PC-3 (cell line): ENCODE measurements at regions not wholly inside any gene's neighbourhood (a gene's known extent, or its start where the extent isn't known, plus 50 kb on each side); places are given as distances from the start of the nearest gene placed in this dataset.

Source experiments
- ATAC-seq: fragments of 200-7000 bp; cut with Tn5 transposase; 2 replicates; pipeline ENCODE4 v1.9.1; 2020; ENCODE audit warnings: mild to moderate bottlenecking, moderate library complexity
- BruUV-seq: library from RNA; stranded (reverse); fragments of 400-500 nt; replicated peaks from 2 replicates; lab custom pipeline; 2021; lab: Mats Ljungman, UMichigan
- CTCF ChIA-PET: fragments of 300-600 bp; sonication (Branson Sonifier 250); formaldehyde crosslinking; loops from one replicate; lab custom pipeline; 2022; ENCODE audit warnings: antibody characterized with exemption; lab: Charles Lee
- POLR2A ChIA-PET: fragments of 300-600 bp; sonication (Branson Sonifier 250); formaldehyde crosslinking; loops from one replicate; lab custom pipeline; 2022; ENCODE audit warnings: antibody characterized with exemption; ENCODE audit not compliant: unreplicated experiment; lab: Charles Lee
- DNase-seq: peaks from one replicate; pipeline ENCODE4 v3.0.0-alpha.2; 2015
- H2AFZ ChIP-seq: fragments of 300-600 bp; sonication (generic); 2 replicates; pipeline ENCODE4 v1.6.0; 2016; ENCODE audit warnings: antibody characterized with exemption, low read length
- H3F3A ChIP-seq: fragments of 300-600 bp; sonication (generic); one replicate; pipeline ENCODE4 v1.6.0; 2017; ENCODE audit warnings: antibody characterized with exemption, low read length, control low read depth, mild to moderate bottlenecking; ENCODE audit not compliant: unreplicated experiment
- H3K27ac ChIP-seq: fragments of 300-600 bp; sonication (generic); 2 replicates; pipeline ENCODE4 v1.5.1; 2016; ENCODE audit warnings: mild to moderate bottlenecking, low read length
- H3K27me3 ChIP-seq: fragments of 300-600 bp; sonication (generic); 2 replicates; pipeline ENCODE4 v1.6.1; 2016; ENCODE audit warnings: low read length, mixed read lengths
- H3K36me3 ChIP-seq: fragments of 300-600 bp; sonication (generic); 2 replicates; pipeline ENCODE4 v1.6.1; 2016; ENCODE audit warnings: low read depth, mixed run types, low read length, mixed read lengths
- H3K4me1 ChIP-seq: fragments of 300-600 bp; sonication (generic); 2 replicates; pipeline ENCODE4 v1.5.1; 2016; ENCODE audit warnings: low read length; ENCODE audit not compliant: insufficient read depth
- H3K4me2 ChIP-seq: fragments of 300-600 bp; sonication (generic); 2 replicates; pipeline ENCODE4 v1.6.0; 2016; ENCODE audit warnings: low read length
- H3K4me3 ChIP-seq: fragments of 300-600 bp; sonication (generic); 2 replicates; pipeline ENCODE4 v1.5.1; 2016; ENCODE audit warnings: mild to moderate bottlenecking, low read length, mixed read lengths
- H3K79me2 ChIP-seq: fragments of 300-600 bp; sonication (generic); 2 replicates; pipeline ENCODE4 v1.6.1; 2017; ENCODE audit warnings: low read length, mixed read lengths
- H3K9ac ChIP-seq: fragments of 300-600 bp; sonication (generic); 2 replicates; pipeline ENCODE4 v1.6.0; 2016; ENCODE audit warnings: mild to moderate bottlenecking, low read length
- H3K9me2 ChIP-seq: fragments of 300-600 bp; sonication (generic); replicated peaks from 2 replicates; pipeline ENCODE4 v1.6.1; 2016; ENCODE audit warnings: mixed run types, low read length, mixed read lengths
- H3K9me3 ChIP-seq: fragments of 300-600 bp; sonication (generic); 2 replicates; pipeline ENCODE4 v1.6.1; 2016; ENCODE audit warnings: low read length, mixed read lengths
- H4K20me1 ChIP-seq: fragments of 300-600 bp; sonication (generic); 2 replicates; pipeline ENCODE4 v1.6.1; 2016; ENCODE audit warnings: low read length, mixed read lengths
- CTCF ChIP-seq: fragments of 300-600 bp; sonication (generic); conservative IDR thresholded peaks from 2 replicates; pipeline ENCODE4 v1.5.1; 2017; ENCODE audit warnings: antibody characterized with exemption, low read depth, mild to moderate bottlenecking, low read length
- EZH2 ChIP-seq: fragments of 300-600 bp; sonication (generic); IDR thresholded peaks from one replicate; pipeline ENCODE4 v1.6.1; 2017; ENCODE audit warnings: antibody characterized with exemption, mild to moderate bottlenecking, low read length; ENCODE audit not compliant: unreplicated experiment
- EZH2phosphoT487 ChIP-seq: fragments of 300-600 bp; sonication (generic); IDR thresholded peaks from 2 replicates; pipeline ENCODE4 v1.6.1; 2018; ENCODE audit warnings: mild to moderate bottlenecking, antibody characterized with exemption, low read length, borderline replicate concordance
- intact Hi-C: fragments of 100-400 bp; cut with micrococcal nuclease; formaldehyde crosslinking; loops from 2 replicates; pipeline ENCODE4 v1.9.0; 2023

GRCh38 chr4:20046931-20047677 lies 204.6 kb upstream of the SLIT2 start:
- Histone ChIP-seq H3K27me3 (no peaks in the 10 kb centered on the region), H2AFZ (no peak overlapping the region), H3K36me3 (no peaks in the 10 kb centered on the region), H4K20me1 (no peaks in the 10 kb centered on the region), H3K9me2 (no peaks in the 10 kb centered on the region), H3K9me3 (no peaks in the 10 kb centered on the region), H3K4me3 (no peak overlapping the region), H3K9ac (no peak overlapping the region), H3K4me2 (no peak overlapping the region), H3K4me1 (peaks cover 21% of the 10 kb centered on the region), H3K27ac (no peak overlapping the region), H3F3A (no peaks in the 10 kb centered on the region), H3K79me2 (no peaks in the 10 kb centered on the region)
- ATAC-seq, result no peak
- no TSS peak for BruUV-seq
- no peak for TF ChIP-seq EZH2phosphoT487
- no peak for TF ChIP-seq CTCF
- TF ChIP-seq EZH2, result no peak
- intact Hi-C loops, result no loop called here
- ChIA-PET CTCF (no interaction called here), POLR2A (no interaction called here)
- no peak for DNase-seq

- Histone ChIP-seq H3F3A (no peaks in the 10 kb centered on the region), H2AFZ (no peak overlapping the region), H3K27ac (no peak overlapping the region), H3K4me2 (no peak overlapping the region), H3K9me3 (no peaks in the 10 kb centered on the region), H3K27me3 (no peaks in the 10 kb centered on the region), H3K9ac (no peak overlapping the region), H3K36me3 (no peaks in the 10 kb centered on the region), H3K4me1 (peaks cover 21% of the 10 kb centered on the region), H4K20me1 (no peaks in the 10 kb centered on the region), H3K79me2 (no peaks in the 10 kb centered on the region), H3K9me2 (no peaks in the 10 kb centered on the region), H3K4me3 (no peak overlapping the region)
- ChIA-PET POLR2A (no interaction called here), CTCF (no interaction called here)
- no peak for ATAC-seq
- no peak for TF ChIP-seq EZH2
- no TSS peak for BruUV-seq
- intact Hi-C loops, result no loop called here
- no peak for DNase-seq
Observed at GRCh38 chr4:20046179-20046578, 205.5 kb upstream of the SLIT2 start.

GRCh38 chr4:20044966-20045365 lies 206.7 kb upstream of the SLIT2 start:
- CTCF ChIA-PET, result no interaction called here
- no TSS peak for BruUV-seq
- H4K20me1 ChIP-seq, result no peaks in the 10 kb centered on the region
- no peaks in the 10 kb centered on the region for H3K9me3 ChIP-seq
- no peaks in the 10 kb centered on the region for H3K27me3 ChIP-seq
- H3K9me2 ChIP-seq, result no peaks in the 10 kb centered on the region
- H2AFZ ChIP-seq, result no peak overlapping the region
- no peaks in the 10 kb centered on the region for H3F3A ChIP-seq
- TF ChIP-seq EZH2 (no peak), EZH2phosphoT487 (no peak), CTCF (no peak)
- DNase-seq (no peak), ATAC-seq (no peak)
- H3K9ac ChIP-seq, result no peak overlapping the region
- H3K4me2 ChIP-seq, result peak overlapping the region; percentile 40
- H3K27ac ChIP-seq, result no peak overlapping the region
- POLR2A ChIA-PET, result no interaction called here
- H3K79me2 ChIP-seq, result no peaks in the 10 kb centered on the region
- intact Hi-C loops, result no loop called here
- peaks cover 21% of the 10 kb centered on the region for H3K4me1 ChIP-seq
- no peak overlapping the region for H3K4me3 ChIP-seq
- no peaks in the 10 kb centered on the region for H3K36me3 ChIP-seq
